HG03066 (cell line): ENCODE measurements at regions not wholly inside any gene's neighbourhood (a gene's known extent, or its start where the extent isn't known, plus 50 kb on each side); places are given as distances from the start of the nearest gene placed in this dataset.
"Not testable (repeated sequence)": the region's sequence is repeated elsewhere in the genome, so short reads cannot be mapped to it uniquely, and the experiment has no call there.

ENCODE experiments used
- ATAC-seq: cut with Tn5 transposase; IDR thresholded peaks from one replicate; pipeline ENCODE4 v1.9.1; 2021; ENCODE audit warnings: low read depth; ENCODE audit not compliant: unreplicated experiment

DNA sequence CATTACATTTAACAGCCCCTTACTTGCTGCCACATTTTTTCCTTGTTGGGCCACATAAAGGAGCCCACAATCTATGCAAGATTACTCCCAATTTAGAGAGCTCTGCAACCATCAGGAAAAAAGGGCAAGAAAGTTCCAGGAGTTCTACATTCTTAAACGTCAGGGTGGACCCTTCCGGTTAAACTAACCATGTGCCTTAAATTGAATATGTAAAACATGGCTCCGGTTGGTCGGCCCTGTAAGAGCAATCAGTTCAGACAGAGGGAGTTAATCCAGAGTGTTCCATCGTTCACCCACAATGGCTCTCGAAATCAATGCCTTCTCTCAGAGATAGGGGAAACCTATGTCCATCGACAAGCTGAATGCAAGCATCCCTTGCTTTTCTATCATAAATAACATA lies 253.7 kb upstream of the PFKP start:
- no peak for ATAC-seq

DNA sequence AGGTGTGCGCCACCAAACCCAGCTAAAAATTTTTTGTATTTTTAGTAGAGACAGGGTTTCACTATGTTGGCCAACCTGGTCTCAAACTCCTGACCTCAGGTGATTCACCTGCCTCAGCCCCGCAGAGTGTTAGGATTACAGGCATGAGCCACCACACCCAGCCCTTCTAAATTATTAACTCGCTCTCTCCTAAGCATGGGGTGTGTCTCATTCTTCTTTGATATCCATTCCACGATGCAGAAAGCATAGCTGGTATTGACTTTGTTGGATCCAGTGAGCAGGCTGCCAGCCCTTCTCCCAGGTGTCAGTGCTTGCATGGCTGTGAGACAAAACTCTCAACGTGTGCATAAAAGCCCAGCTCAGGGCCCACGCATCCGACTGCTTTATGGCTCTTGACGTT lies 254.1 kb upstream of the PFKP start:
- no peak for ATAC-seq

DNA sequence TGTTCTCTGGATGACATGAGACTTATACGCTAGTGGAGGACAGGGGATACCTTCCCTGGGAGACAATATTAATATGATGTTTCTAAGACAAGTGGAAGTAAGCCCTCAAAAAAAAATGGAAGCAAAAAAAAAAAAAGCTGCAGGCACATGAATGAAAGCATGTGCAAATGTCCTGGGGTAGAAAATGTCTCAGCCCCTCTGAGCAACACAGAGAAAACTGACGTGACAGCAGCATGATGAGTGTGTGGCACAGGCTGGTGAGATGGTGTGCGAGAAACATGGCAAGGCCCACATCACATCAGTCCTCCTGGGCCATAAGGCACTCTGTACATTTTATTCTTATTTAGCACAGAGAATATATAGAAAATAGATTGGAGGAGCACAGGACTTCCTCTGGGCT lies 254.7 kb upstream of the PFKP start:
- ATAC-seq = no peak

DNA sequence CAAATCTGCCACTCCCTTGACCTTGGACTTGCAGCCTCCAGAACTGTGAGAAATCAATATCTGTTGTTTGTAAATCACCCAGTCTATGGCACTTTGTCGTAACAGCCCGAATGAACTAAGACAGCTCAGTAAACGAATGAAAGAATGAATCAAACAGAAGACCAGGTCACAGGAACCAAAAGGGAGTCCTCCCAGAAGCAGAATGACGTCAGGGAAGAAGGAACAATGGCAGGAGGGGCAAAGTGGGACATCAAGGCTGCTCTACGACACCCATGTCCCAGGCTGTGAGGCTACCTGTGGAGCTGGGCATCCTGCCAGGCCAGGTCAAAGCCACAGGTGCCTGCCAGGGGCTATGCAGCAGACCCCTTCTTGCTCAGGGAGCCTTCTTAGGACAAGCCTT lies 267.2 kb upstream of the PFKP start:
- no peak for ATAC-seq

DNA sequence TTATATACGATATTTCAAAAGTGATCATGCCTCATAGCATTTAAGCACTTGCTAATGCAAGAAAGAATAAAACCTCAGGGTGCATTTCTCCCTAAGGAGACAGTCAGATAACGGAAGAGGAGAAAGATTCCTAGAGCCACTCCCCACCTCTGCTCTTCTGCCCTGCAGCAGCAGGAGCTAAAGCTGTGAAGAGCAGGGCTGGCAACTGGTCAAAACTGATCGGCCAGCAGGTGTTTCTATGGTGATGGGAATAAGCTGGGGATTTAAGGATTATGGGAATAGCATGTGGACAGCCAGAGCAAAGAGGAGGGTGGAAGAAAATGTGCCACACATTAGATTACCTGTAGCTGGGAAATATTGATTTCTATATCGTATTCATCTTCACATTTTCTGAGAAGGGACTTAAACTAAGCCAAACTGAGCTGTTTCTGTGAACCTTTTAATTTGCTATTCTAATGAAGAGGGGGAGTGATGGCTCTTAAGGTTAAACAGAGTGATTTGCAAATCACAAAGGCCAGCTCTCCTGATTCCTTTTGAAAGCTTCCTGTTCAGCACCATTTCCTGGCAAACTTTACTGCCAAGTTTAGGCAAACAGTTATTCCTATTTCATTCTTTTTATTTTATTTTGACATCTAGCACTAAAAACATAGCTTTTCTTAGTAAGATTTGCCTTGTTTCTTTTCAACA lies 268.9 kb upstream of the PFKP start:
- no peak for ATAC-seq

DNA sequence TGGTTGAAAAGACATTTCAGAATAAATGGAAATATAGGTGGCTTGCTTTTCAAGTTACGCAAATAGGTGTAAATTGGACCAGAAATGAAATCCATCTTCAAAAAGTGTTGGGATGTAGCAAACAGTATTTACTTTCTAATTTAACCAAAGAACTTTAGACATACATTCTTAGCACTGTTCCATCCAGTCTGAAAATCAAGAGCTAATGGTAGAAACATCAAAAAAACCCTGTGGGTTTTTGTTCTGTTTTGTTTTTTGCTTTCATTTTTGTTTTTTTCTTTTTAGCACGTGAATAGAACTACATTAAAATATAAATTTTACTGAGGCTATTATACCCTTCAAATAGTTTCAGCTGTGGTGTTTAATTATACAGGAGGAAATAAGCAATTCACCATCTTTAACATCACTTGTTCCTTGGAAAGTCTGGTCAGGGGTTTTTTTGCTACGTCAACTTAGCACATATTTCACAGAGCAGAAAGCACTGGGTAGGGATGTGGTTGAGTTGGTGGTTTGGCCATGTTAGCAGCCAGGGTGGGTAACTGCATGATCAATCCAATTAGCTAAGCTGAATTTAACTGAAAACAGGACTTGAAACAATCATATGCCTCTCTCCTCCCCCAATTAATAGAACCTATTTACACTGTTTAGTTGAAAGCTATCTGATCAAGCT lies 275.4 kb upstream of the PFKP start:
- ATAC-seq = no peak

DNA sequence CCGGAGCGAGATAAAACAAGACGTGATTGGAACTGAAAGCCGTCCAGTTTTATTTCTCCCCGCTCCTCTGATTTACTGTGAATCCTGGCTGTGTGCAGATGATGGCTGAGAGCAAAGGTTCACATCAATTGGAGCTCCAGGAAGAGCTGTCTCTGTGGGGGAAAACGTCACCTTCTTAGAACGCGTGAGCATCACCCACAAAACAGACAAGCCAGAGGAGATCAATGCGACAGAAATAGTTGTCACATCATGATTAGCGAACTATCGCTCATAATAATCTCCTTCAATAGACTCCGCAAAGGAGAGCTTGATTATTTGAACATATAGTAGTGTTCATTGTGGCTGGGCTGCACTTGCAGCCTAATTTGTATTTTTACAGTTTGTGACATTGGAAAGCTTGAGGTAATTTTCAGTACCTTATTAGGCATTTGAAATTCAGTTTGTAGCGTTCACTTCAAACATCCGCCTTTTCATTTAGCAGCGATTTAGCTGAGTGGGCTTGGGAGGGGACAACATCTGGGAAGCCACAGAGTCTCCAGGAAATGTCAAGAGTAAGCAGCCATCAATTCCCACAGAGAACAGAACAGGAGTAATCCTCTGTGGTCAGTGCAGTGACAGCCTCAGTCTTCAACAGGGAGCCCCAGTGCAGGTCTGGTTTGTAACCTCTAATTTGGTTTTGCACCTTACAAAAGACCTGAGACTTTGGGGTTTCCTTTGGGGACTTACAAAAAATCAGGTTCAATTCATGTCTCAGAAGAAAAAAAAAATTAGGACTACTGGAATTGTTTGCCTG lies 276.8 kb upstream of the PFKP start:
- ATAC-seq = no peak

DNA sequence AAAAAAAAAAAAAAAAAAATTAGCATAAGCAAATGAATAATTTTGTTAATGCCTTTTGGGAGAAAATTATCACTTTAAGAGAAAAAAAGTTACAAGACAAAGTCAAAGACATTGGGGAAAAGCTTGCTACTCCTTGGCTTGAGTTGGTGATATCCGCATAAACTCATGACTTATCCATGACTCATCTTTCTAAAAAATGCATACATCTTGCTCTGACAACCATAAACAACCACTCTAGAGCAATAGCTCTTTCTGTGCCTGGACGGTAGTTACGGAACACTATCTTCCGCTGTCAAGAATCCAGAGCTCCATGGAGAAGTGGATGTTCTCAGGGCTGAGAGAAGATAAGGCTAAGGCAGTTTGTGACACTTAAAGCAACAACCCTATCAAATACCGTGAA lies 281.1 kb upstream of the PFKP start:
- ATAC-seq = no peak

DNA sequence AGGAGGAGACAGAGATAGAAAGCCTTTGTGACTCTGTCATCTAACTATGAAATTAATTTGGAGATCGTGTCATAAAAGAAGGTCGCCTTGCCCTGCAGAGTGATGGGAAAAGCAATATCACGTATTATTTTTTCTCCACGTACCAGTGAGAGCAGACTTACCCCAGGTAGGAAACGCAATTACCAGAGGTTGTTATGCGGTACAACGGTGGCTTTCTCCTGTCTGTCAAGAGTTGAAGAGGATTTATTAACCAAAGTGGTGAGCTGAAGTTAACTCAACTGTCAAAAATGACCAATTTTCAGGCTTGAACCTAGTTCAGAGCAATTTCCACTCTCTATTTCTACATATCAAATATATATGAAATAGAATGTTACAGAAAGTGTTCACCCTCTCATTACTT lies 282.6 kb upstream of the PFKP start:
- no peak for ATAC-seq

DNA sequence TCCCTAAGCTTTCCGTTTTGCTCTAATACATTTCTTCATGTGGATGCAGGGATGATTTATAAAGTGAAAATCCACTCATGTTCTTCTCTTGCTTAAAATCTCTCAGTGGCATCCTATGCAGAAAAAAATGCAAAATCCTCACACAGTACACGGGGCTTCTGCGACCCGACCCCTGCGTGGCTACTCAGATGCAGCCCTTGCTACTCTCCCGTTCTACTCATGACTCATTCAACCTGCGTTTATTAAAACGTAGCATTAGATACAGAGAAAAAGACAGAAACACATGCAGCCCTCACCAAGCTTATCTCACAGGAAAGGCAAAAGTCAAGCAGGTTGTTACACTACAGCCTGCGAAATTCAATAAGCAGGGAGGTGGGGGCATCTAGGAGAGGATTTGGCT lies 284.4 kb upstream of the PFKP start:
- no peak for ATAC-seq

DNA sequence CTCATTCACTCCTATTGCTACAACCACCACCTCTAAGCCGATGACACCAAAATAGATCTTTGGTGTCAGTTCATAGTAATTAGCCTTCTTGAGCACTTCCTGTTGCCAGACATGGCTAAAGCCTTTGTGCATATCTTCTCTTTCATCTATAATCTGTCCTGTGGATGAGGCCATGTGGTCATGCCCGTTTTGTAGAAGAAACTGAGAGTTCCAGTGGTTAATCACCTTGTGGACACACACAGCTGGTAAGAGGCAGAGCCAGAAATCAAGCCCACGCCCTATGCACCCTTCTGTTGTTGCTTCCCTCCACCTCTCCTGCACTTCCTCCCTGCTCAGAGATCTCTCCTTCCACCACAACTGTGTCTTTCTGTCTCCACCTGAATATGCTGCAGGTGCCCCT lies 285.1 kb upstream of the PFKP start:
- ATAC-seq = no peak

DNA sequence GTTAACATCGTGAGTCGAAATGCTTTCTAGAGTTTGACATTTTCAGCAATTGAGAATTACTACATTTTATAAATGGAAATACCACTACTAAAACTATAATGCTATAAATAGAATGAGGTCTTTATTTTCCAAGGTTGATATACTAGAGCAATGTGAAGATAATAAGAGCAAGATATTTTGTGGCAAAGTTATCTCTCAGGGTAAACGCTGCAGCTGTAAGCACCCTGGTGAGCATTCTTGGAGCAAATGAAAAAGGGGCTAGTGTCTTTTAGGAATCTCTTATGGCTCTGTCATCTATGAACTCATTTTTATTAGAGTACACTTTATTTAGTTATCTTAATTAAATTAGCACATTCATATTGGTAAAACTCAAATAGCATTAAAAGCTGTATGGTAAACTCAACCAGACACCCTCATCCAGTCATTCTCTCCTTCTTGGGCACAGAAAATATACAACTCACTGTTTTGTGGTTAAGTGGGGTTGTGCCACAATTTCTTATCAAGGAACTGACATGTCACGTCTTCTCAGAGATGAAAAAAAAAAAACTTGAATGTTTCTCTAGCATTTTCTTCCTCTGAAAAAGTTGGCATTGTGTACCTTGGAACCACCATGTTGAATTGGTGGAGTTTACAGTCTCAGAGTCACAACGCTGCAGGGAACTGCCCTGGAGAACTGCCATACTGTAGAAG lies 289.5 kb upstream of the PFKP start:
- no peak for ATAC-seq

DNA sequence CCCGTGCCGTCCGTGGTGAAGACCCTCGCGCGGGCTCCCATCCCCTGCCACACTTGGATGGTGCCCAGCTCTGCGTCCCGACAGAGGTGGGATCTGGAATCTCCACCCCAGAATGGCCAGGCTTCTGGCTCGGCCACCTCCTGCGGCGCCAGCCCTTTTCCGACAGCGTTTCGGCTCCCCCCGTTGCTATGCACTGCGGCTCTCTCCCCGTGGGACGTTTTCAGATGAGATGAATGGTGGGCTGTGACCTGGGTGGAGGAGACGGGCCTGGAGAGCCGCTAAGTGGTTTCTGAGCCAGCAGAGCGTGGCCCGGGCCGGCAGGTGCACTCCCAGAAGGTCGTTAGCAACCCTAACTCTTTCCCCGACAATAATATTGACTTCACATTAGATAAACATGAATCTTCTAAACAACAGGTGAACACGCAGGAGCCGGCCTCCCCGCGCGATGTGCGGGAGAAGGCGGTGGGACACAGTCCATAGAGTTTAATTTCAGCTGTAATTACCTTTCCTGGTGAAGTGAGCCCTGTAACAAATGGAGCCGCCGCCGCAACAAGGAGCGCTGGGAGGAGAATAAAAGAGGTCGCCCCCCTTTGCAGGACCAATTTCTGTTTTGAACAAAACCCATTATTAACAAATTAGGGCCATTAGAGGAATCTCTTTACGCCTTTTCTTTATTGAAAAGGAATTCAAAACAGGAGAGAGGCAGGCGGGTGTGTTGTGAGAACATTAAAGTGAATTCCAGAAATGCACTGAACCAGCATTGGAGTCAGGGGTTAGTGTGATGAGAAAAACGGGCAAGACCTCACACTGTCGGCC lies 294.3 kb upstream of the PFKP start:
- ATAC-seq = no peak

DNA sequence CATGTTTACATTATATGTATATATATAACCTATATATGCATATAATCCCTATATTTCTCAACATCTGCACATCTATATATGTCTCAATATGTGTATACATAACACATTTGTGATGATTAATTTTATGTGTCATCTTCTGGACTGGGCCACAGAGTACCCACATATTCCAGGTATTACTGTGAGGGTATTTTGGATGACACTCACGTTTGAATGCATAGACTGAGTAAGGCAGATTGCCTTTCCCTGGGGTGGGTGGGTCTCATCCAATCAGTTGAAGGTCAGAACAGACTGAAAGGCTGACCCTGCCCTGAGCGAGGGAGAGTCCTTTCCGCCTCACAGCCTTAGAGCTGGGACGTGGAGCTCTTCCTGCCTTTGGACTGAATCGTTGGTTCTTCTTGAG lies 295.2 kb upstream of the PFKP start:
- ATAC-seq = no peak

DNA sequence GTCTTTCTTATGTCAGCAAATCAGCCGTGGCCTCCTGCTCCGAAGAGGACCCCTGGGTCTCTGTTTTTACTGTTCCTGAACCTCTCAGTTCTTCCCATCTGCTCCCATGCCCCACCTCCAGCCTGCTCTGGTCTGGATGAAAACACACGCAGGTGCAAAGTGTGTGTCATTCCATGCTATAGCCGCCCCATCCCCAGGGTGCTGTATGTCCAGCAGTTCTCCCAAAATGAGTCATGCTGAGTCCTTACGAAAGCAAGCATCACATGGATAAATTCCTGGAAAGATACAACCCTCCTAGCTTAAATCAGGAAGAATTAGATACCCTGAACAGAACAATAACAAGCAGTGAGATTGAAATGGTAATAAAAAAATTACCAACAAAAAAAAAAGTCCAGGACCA lies 300.1 kb upstream of the PFKP start:
- ATAC-seq = not testable (repeated sequence)

DNA sequence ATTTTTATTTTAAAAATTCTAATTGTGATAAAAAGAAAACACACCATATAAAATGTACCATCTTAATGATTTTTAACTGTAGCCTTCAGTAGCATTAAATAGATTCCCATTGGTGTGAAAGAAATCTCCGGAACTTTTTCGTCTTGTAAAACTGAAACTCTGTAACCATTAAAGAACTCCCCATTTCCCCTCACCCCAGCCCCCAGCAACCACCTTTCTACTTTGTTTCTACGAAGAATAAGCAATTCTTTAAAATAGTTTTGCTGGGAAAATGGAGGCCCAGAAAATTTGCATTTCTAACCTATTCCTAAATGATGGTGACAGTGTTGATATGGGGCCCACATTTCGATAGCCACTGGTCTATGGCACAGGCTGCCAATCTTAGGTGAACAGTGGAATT lies 305.4 kb upstream of the PFKP start:
- no peak for ATAC-seq

DNA sequence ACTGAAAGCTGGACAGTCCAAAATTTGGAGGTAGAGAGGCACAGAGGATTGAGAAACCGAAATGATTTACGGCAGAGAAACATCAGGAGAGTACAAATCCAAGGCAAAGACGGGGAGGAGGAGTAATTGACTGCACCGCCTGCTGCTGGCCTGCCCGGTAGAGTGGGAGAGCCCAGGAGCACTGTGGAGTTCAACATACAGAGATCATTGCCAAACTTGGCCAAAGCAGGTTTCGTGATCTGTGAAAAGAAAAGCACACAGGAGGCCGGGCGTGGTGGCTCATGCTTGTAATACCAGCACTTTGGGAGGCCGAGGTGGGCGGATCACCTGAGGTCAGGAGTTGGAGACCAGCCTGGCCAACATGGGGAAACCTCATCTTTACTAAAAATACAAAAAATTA lies 306.0 kb upstream of the PFKP start:
- no peak for ATAC-seq

DNA sequence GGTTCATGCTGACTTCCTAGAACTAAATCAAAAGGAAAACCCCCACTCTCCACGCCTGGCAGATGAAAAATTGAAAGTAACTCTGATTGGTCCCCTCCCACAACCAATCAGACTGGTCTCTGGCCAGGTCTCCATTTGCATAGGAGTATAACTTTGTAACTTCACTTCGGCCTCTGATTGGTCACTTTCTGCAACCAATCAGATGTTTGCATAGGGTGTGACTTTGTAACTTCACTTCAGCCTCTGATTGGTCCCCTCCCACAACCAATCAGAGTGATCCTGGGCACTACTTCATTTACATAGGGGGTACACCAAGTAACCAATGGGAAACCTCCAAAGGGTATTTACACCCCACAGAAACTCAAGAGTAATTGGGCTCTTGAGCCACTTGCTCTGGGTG lies 306.6 kb upstream of the PFKP start:
- ATAC-seq = no peak

DNA sequence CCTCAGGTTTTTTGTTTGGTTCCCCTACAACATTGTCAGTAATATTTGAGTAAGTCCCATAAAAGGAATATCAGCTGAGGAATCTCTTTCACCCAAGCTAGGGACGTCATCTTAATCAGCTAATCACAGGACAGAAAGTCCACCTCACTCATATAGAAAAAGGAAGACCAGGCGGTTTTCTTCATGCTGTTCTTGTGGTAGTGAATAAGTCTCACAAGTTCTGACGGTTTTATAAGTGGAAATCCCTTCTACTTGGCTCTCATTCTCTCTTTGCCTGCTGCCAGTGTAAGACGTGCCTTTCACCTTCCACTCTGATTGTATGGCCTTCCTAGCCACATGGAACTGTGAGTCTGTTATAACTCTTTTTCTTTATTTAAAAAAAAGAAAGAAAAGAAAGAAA lies 308.1 kb upstream of the PFKP start:
- ATAC-seq = no peak

DNA sequence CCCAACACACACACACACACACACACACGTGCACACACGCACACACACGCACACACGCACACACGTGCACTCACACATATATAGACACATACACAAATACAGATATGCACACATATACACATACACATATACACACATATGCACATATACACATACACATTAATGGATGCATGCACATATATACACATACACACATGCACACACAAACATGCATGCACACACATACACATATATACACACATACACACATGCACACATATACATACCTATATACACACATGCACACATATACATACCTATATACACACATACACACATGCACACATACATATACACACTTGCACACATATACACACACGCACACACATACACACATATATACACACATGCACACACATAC lies 312.4 kb upstream of the PFKP start:
- no peak for ATAC-seq
